Skin epidermis (tissue), 12 donors: ENCODE measurements at regions not wholly inside any gene's neighbourhood (a gene's known extent, or its start where the extent isn't known, plus 50 kb on each side); places are given as distances from the start of the nearest gene placed in this dataset.
"Not testable (repeated sequence)": the region's sequence is repeated elsewhere in the genome, so short reads cannot be mapped to it uniquely, and the experiment has no call there.

Source experiments
- H3K27ac ChIP-seq, 21 experiments: fragments of 200-600 bp; sonication (generic) in 11 of 21; one replicate each; pipeline ENCODE4 v1.5.0; 2020; ENCODE audit warnings: mild to moderate bottlenecking in 3 of 21, inconsistent platforms in 2 of 21, moderate library complexity in 2 of 21
- H3K4me3 ChIP-seq, 7 experiments: fragments of 200-600 bp; sonication (generic) in 2 of 7; one replicate each; pipeline ENCODE4 v1.5.0; 2020; ENCODE audit warnings: inconsistent platforms in 2 of 7, mild to moderate bottlenecking in 2 of 7, moderate library complexity in 1 of 7

- H3K4me3 ChIP-seq = no peak overlapping the region
- H3K27ac ChIP-seq = no peak overlapping the region
Observed at GRCh38 chr10:64546073-64546472, 1024.9 kb downstream of the REEP3 start.

DNA sequence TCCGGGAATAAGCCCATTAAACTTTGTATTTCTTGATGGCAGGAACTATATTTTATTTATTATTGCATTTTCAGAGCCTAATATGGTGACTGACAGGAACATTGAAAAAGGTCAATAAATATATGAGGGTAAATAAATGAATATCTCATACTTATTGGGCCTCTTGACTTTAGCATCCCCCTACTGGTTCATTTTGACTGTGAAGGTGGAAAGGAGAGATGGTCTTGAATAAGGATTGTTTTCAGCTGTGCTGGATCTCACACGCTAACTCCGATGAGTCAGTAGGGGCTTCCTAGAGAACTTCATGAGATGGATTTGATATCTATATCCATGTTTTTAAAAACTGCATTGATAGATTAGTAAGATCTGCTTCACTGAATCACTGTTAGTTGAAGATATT is 1026.0 kb downstream of the REEP3 start:
- no peak overlapping the region for H3K27ac ChIP-seq
- H3K4me3 ChIP-seq = no peak overlapping the region

- Histone ChIP-seq H3K4me3 (no peak overlapping the region), H3K27ac (no peak overlapping the region)
Observed at GRCh38 chr10:64555666-64556065, 1034.5 kb downstream of the REEP3 start.

DNA sequence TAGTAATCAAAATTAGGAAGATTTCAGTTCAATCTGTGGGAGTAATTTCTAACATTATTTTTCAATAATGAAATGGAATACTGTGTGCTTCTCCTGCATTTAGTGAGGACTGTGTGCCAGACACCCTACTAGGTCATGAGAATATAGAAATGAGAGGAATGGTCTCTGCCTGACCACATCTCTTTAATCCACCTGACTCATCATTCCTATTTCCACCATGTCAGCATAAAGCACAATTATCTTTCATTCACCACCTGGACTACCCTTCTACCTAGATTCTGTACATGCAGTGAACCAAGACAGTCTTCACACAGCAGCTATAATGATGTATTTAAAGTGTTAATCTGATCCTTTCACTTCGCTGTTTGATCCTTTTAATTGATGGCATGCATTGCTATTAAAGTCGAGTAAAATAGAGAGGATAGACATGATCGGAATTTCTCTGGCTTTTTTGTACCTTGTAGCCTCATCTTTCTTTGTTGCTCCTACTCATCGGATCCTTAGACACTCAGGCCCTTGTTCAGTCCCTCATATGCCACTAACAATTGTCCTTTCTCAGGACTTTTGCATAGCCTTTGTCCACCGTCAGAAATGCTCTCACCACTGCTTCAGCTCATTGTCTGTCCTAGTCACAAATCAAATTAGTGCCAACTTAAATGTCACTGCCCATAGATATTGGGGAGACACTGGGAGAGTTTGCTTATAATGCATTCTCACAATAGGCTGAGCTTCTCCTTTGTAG is 1037.1 kb downstream of the REEP3 start:
- Histone ChIP-seq H3K27ac (no peak overlapping the region), H3K4me3 (no peak overlapping the region)

- Histone ChIP-seq H3K4me3 (no peak overlapping the region), H3K27ac (no peak overlapping the region)
Observed at GRCh38 chr10:64571056-64571455, 1049.9 kb downstream of the REEP3 start.

DNA sequence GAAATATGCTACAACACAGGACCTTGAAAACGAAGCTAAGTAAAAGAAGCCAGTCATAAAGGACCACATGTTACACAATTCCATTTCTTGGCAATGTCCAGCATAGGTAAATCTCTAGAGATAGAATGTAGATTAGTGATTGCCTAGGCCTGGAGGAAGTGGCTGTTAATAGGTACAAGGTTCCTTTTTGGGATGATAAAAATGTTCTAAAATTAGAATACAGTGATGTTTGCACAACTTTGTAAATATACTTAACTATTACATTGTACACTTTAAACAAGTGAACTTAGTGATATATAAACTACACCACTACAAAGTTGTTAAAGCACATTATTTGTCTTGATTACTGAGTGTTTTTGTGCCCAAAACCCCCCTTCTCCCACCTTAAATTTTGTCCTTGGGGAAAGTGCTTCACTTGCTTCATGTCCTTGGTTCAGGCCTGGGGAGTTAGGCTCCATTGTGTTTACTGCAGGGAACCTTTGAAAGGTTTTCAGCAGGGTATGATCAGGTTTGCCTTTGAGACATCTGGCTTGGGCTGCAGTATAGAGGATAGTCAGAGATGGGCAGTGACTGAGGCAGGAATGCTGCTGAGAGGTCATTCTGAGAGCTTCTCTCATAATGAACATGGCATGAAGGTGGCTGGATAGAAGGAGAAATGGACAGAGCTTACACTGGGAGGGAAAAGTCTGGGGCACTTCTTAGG is 1052.6 kb downstream of the REEP3 start:
- H3K27ac ChIP-seq = no peak overlapping the region
- no peak overlapping the region for H3K4me3 ChIP-seq

- no peak overlapping the region for H3K27ac ChIP-seq
- H3K4me3 ChIP-seq = no peak overlapping the region
Observed at GRCh38 chr10:64574371-64574770, 1053.2 kb downstream of the REEP3 start.

DNA sequence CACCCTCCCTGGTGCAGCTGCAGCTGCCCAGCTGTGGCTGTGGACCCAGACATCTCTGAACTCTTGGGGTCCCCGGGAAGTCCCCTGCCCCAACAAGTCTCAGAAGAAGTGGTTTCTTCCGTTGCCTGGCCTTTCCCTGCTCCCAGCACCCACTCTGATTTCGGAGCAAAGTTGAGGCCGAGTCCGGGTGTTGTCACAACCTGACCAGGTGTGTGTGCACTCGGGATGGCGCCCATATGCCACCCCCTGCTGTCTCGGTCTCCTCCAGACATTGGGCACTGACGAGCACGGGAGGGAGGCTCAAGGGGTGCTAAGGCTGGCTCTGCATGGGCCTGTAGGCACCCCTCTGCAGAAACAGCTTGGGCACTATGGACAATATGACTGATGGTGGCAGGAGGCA is 1055.3 kb downstream of the REEP3 start:
- no peak overlapping the region for H3K27ac ChIP-seq
- H3K4me3 ChIP-seq = no peak overlapping the region

DNA sequence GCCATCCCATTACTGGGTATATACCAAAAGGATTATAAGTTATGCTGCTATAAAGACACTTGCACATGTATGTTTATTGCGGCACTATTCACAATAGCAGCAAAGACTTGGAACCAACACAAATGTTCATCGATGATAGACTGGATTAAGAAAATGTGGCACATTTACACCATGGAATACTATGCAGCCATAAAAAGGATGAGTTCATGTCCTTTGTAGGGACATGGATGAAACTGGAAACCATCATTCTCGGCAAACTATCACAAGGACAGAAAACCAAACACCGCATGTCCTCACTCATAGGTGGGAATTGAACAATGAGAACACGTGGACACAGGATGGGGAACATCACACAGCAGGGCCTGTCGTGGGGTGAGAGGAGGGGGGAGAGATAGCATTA is 1057.6 kb downstream of the REEP3 start:
- H3K4me3 ChIP-seq, H3K27ac ChIP-seq: not testable (repeated sequence)

- no peak overlapping the region for H3K27ac ChIP-seq
- H3K4me3 ChIP-seq = no peak overlapping the region
Observed at GRCh38 chr10:64586934-64587503, 1065.8 kb downstream of the REEP3 start.

- no peak overlapping the region for H3K27ac ChIP-seq
- no peak overlapping the region for H3K4me3 ChIP-seq
Observed at GRCh38 chr10:64594072-64594471, 1072.9 kb downstream of the REEP3 start.

DNA sequence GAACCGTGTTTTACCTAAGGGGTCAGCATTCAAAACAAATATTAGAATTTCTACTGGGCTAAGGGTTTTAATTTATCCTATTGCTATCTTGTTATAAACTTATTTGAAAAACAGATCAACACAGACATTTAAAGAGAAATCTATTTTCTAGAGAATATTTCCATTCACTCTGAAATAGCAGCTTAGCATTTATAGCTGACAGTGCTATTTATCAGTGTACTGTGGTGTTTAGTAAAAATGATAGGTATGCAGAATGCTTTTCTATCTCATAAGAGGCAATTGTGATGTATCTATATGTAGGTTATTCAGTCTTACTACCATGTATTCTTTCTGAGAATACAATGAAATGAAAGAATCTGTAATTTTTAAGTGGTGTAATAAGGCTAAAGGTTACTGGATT is 1077.4 kb downstream of the REEP3 start:
- Histone ChIP-seq H3K27ac (no peak overlapping the region), H3K4me3 (no peak overlapping the region)

DNA sequence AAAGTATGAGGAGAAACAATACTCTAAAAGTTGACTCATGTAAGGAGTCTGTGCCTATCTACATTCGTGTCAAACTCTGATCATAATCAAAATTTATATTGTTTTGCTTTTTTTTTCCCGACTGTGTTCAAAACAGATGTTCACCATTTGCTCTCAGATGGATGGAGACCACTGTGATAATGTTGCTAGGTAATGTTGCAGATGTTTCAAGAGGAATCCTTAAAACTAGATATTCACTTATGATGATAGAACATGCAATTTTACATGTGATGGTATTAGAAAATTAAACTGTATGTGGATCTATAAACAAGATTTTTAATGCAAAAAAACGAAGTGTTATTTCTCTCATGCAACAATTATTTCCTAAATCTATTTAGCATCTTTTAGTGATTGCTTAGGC is 1080.1 kb downstream of the REEP3 start:
- no peak overlapping the region for H3K4me3 ChIP-seq
- H3K27ac ChIP-seq = no peak overlapping the region

GRCh38 chr10:64617085-64617484 is 1095.9 kb downstream of the REEP3 start:
- Histone ChIP-seq H3K27ac (no peak overlapping the region), H3K4me3 (no peak overlapping the region)

GRCh38 chr10:64619102-64619501 is 1097.9 kb downstream of the REEP3 start:
- no peak overlapping the region for H3K4me3 ChIP-seq

DNA sequence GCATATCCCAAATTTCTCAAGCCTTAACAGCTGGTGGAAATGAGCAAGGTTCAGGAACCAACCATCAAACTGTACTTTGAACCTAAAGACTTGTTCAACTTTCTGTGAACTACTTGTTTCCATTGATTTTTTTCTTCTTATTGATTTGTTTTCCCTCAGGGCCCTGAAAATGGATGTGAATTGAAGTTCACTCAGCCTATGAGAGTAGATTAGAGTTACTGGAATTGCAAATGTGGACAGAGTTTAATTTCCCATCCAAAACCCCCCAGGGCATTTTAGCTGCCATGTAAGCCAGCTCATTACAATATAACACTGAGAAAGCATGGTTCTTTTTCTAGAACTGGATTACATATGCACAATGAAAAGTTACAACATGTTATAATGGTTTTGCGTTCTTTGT is 1105.7 kb downstream of the REEP3 start:
- Histone ChIP-seq H3K4me3 (no peak overlapping the region), H3K27ac (no peak overlapping the region)

More at GRCh38 chr10:64619102-64619501, 1097.9 kb downstream of the REEP3 start:
- H3K27ac ChIP-seq = no peak overlapping the region

DNA sequence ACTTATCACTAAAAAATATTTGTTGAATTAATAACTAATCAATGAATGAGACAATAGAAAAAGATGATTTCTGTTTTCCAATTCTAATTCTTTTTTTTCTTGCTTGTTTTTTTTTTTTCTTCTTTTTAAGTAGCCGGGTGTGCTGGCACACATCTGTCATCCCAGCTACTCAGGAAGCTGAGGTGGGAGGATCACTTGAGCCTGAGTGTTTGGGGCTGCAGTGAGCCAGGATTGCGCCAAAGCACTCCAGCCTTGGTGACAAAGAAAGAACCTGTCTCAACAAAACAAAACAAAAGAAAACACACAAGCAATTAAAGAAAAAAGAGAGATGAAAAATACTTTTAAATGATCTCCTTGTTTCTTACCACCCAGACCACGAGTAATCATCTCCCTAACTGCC is 1109.3 kb downstream of the REEP3 start:
- no peak overlapping the region for H3K4me3 ChIP-seq

DNA sequence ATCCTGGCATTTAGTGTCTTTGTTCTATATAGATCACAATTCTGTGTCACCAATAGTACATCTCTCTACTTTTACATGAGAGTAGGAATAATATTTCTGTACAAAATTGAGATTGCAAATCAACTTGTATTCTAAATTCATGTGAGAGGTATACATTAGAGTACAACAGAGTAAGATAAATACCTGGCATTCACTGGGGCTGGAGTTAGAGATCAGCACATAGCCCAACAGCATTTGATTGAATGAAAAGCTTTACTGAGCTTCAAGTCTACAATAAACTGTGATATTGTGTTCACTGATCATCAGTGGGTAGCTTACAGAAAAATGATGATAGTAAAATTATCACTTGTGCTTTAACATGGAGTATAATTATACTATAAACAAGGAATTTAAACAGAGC is 1114.7 kb downstream of the REEP3 start:
- H3K27ac ChIP-seq = no peak overlapping the region
- no peak overlapping the region for H3K4me3 ChIP-seq

More for the DNA sequence above, 1109.3 kb downstream of the REEP3 start:
- H3K27ac ChIP-seq = no peak overlapping the region

DNA sequence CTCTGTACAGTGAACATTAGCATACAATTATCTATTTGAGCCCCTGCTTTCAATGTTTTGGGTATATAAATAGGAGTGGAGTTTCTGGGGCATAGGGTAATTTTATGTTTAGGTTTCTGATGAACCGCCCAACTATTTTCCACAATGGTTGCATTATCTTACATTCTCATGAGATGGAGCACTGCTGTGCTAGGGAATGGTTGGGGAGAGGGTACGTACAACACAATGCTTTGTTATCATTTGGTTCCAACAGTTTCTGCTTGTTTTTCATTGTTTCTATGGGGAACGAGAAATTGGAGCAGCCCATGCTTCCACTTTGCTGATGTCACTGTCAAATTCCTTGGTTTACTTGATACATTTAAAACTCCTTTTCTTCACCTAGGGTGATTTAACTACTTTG is 1115.3 kb downstream of the REEP3 start:
- Histone ChIP-seq H3K4me3 (no peak overlapping the region), H3K27ac (no peak overlapping the region)

DNA sequence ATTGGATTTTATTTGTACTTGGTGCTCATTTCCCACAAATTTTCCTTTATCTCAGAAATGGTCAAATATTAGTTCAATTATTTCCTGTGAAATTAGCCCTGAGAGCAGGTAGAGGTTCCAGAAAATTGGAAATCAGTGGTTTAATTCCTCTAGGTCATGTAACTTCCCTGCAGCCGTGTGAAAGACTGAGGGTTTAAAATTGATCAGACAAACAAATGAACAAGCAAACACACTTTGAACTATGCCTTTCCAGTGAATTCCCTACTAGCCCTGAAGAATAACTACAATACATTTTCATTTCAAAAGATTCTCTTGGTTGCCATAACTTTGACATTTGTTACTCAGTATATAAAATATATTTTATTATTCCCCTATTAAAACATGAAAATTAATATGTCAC is 1116.7 kb downstream of the REEP3 start:
- H3K27ac ChIP-seq = no peak overlapping the region
- H3K4me3 ChIP-seq = no peak overlapping the region

GRCh38 chr10:64648915-64649314 is 1127.7 kb downstream of the REEP3 start:
- no peak overlapping the region for H3K4me3 ChIP-seq
- H3K27ac ChIP-seq = no peak overlapping the region
